ENCODE measurements at regions not wholly inside any gene's neighbourhood (a gene's known extent, or its start where the extent isn't known, plus 50 kb on each side); places are given as distances from the start of the nearest gene placed in this dataset.

GRCh38 chr15:81858136-81858535, 187.7 kb downstream of the MEX3B start:
- Histone ChIP-seq H3K79me2 (ENCODE audit: control insufficient read depth, insufficient read depth, low read length) (no peaks in the 10 kb centered on the region), H3K4me2 (ENCODE audit: insufficient read depth, low read length) (no peak overlapping the region), H3K9me1 (replicated peaks; ENCODE audit: control insufficient read depth, extremely low read depth, insufficient read depth, low read length) (no peaks in the 10 kb centered on the region), H4K20me1 (replicated peaks; ENCODE audit: control insufficient read depth, extremely low read depth, insufficient read depth, low read length) (no peaks in the 10 kb centered on the region), H3K36me3 (ENCODE audit: control insufficient read depth in 2 of 2, extremely low read depth in 1 of 2, insufficient read depth in 2 of 2, low read length in 2 of 2) (no peaks in the 10 kb centered on the region), H3K27ac (ENCODE audit: insufficient read depth, low read depth, low read length) (no peak overlapping the region), H3K27me3 (ENCODE audit: control insufficient read depth in 2 of 2, insufficient read depth in 2 of 2, low read length in 2 of 2) (no peaks in the 10 kb centered on the region), H3K4me1 (ENCODE audit: control insufficient read depth, extremely low read depth, insufficient read depth, low read length) (no peaks in the 10 kb centered on the region), H3K9me3 (replicated peaks; ENCODE audit: control insufficient read depth, insufficient read depth, low read length) (no peaks in the 10 kb centered on the region), H3K9ac (replicated peaks; ENCODE audit: extremely low read depth, insufficient read depth, low read length) (no peak overlapping the region), H2AFZ (ENCODE audit: low read depth, low read length) (no peak overlapping the region), H3K4me3 (replicated peaks in 1 of 3; ENCODE audit: insufficient read depth in 1 of 3, low read depth in 1 of 3, low read length in 3 of 3) (no peak overlapping the region)
- ChIA-PET POLR2A (no interaction called here), CTCF (no interaction called here)
- no peak for TF ChIP-seq JUN (IDR thresholded peaks at IDR 0.05; ENCODE audit: borderline replicate concordance, insufficient read depth, insufficient read length, low read depth)
- TF ChIP-seq POLR2AphosphoS5 (IDR thresholded peaks at IDR 0.05; ENCODE audit: insufficient read depth, low read depth, low read length) = no peak
- TF ChIP-seq FOS (IDR thresholded peaks at IDR 0.05; ENCODE audit: borderline replicate concordance, insufficient read depth, low read length) = no peak
- TF ChIP-seq MYC (IDR thresholded peaks at IDR 0.05; ENCODE audit: low read depth, low read length) = no peak
- TF ChIP-seq GATA2 (IDR thresholded peaks at IDR 0.05; ENCODE audit: insufficient read depth, insufficient read length, low read depth, low read length) = no peak
- no peak for TF ChIP-seq EZH2 (IDR thresholded peaks at IDR 0.05; ENCODE audit: borderline replicate concordance, low read depth, low read length, severe bottlenecking)
- TF ChIP-seq MAX (IDR thresholded peaks at IDR 0.05; ENCODE audit: insufficient read depth, insufficient read length) = no peak
- TF ChIP-seq CTCF (IDR thresholded peaks at IDR 0.05; ENCODE audit: extremely low read depth in 1 of 2, insufficient read depth in 1 of 2, low read depth in 1 of 2, low read length in 2 of 2) = no peak
- TF ChIP-seq POLR2A (IDR thresholded peaks at IDR 0.05; ENCODE audit: low read depth, low read length) = no peak
- BruUV-seq (replicated peaks) = no TSS peak
- dilution Hi-C loops (cut with MboI; ENCODE audit: extremely low pct_ligation_motif_present, low sequenced_read_pairs) = no loop called here
- intact Hi-C loops (cut with micrococcal nuclease) = no loop called here
- DNase-seq (ENCODE audit: low read depth, low spot score) (no peak), FAIRE-seq (no peak)
